ENCODE measurements at regions not wholly inside any gene's neighbourhood (a gene's known extent, or its start where the extent isn't known, plus 50 kb on each side); places are given as distances from the start of the nearest gene placed in this dataset.

DNA sequence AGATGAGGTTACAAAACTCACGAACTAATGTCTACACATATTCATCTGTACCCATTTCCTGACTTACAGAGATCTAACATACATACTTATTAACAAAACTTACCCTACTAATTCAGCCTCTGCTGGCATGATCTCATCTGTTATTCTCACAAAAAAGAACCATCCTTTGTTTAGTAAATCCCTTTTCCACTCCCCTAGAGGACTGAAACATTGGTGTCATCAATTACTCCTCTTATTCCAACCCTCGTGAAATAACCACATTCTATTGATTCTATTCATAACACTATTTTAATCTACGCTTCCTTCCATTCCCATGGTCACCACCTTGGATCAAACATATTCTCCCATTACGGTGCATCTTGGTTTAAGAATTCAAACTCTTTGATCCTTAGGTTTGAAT lies 505.9 kb downstream of the SI start:
- DNase-seq (ENCODE audit: low read depth), result no peak

DNA sequence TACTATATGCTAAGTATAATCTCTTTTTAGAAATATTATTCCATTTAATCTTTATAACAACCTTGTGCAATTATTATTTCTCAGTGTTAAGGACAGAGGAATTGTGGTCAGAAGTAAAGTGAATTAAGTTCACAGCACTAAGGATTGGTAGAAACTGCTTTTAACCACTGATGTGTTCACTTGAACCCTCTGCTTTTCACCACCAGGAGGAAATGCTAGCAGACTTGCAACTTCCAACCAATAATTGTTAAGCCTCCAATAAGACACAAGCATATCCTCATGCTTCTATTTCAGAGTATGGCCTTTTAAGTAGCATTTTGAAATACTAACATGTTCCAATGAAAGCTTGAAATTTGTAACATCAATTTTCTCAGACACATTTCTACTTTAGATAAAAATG lies 527.4 kb downstream of the SI start:
- no peak for DNase-seq (ENCODE audit: low read depth)

DNA sequence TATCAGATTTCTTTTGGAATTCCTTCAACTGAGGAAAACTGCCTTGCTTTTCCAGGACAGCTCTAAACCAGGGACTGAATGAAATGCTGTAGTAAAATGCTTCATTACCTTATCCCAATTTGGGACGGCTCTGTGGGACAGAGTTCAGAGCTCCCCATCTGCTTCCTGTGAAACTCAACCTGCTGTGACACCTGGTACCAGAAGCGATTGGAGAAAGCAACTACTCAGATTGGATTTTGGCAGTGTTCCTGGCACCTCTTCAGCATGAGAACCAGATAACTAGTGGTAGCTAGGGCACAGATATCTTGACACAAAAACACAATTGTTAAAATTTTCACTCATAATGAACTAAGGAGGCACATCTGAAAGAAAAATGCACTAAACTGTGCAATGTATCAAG lies 539.1 kb downstream of the SI start:
- no peak for DNase-seq (ENCODE audit: low read depth)

DNA sequence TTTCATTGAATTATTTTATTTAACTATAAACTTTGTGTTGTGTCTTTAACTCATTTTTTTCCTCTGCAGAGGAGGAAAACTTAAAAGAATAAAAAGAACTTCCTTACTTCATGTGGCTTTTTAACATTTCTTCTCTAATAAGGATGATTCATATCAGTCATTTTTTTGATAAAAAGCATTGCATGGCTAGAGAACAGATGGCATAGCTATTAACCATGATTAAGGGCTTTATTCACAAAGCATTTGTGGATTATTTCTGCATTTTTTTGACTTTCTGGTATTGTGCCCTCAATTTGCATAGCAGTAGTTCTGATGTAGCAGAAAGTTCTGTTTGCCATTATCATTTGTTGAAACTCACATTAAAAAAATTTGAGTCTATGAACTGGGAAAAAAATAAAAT lies 540.8 kb downstream of the SI start:
- no peak for DNase-seq (ENCODE audit: low read depth)

DNA sequence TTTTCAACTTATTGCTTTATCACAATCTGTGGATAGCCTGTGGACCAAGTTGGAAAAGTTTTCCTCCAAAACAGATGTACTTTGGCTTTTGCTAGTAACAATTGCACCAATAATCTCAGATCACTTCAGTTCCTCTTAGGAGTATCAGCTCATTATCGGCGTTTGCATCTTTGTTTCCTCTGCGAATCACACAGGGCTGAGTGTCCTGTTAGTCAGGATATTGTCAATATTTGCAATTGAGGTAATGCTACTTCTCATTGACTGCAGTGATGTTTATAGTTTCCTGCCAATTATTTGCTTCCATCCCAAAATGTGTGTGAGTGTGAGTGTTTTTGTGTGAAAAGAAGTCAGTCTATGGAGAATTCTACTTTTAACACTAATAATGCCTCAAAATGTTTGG lies 545.0 kb downstream of the SI start:
- no peak for DNase-seq (ENCODE audit: low read depth)

DNA sequence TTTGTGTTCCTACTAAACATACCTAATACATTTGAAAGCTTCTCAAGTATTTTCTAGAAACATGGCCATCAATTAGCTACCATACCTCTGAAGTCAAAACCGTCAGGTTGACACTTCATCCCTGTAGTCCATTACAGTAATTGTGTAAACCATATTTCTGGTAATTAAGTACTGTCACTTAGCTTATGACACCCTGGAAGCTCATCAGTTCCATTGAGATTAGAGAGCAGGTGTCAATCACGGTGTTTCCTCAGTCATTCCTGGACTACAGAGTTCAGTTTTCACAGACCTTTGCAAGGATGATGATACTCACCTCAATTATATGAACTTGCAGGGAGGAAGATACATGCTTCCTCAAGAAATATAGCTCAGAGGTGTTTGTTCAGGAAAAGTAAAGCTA lies 552.0 kb downstream of the SI start:
- DNase-seq (ENCODE audit: low read depth), result no peak

DNA sequence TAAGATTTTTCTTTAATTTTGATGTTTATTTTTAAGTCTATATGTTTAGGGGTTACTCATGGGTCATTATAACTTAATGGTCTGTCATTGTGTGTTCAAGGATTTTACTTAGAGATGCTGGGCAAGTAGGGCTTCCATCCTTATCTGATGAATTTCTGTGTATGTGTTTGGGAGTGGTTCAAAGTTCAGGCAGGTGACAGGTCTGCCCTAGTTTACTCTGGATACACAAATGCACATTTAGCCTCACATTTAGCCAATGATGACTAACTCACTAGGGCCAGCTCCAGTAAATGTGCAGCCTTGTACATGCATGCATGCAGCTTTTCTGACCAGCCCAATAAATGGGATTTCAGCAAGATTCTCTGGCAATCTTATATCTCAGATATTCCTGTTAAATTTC lies 554.1 kb downstream of the SI start:
- no peak for DNase-seq (ENCODE audit: low read depth)

DNA sequence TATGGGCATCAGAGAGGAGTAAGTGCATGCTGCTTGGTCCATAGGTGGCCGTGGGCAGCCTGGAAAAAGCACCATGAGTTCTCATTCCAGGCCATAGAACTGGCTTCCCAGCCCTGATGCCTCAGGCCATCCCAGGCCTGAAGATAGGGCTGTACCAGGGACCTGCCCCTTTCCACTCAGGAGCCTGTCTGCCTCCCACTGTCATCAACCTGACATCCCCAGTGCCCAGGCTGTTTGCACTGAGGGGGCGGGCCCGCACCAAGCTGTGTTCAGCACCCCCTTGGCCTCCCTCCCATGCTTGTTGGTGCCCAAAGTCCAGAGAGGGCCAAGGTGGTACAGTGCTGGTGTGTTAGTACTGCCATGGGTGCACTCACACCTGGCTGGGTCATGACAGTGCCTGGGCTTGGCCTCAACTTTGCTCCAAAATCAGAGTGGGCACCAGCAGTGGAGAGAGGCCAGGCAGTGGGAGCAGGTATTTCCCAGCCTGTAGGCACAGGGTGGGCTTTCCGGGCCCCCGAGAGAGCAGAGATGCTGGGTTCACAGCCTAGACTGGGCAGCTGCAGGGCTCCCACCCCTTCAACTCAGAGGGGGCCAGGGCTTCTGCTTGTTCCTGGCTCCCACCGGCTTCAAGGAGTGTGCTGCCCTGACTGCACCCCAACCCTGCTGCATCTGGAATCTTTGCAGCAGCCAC lies 556.1 kb downstream of the SI start:
- DNase-seq (ENCODE audit: low read depth), result no peak

DNA sequence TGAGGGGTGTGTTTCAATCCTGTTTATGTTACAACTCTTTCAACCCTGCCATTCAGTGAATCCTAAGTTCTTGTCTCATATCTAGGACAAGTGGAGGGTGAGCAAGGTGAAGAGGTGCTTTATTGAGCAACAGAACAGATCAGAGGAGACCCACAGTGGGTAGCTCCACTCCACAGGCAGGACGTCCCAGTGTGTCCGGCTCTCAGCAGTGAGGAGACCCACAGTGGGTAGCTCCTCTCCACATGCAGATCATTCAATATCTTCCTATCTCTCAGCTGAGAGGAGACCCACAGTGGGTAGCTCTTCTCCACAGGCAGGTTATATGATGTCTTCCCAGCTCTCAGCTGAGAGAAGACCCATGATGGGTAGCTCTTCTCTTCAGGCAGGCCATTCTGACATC lies 556.7 kb downstream of the SI start:
- DNase-seq (ENCODE audit: low read depth), result no peak

DNA sequence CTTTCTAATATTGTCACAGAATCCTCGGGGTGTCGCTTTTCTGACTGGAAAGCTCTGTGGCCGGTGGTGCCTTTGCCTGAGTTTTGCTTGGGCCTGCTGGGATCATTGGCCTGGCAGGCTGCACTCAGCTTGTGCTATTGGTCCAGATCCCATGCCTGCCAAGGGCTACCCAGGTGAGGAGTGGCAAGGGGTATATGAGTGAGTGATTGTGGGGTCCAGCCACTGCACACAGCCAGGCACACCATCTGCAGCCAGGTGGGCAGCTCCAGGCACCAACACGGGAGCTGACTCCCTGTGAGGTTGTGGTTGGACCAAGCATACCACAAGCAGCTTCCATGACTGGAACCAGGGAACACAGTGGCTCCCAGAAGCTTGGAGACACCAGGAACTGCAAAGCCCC lies 557.2 kb downstream of the SI start:
- DNase-seq (ENCODE audit: low read depth), result no peak

DNA sequence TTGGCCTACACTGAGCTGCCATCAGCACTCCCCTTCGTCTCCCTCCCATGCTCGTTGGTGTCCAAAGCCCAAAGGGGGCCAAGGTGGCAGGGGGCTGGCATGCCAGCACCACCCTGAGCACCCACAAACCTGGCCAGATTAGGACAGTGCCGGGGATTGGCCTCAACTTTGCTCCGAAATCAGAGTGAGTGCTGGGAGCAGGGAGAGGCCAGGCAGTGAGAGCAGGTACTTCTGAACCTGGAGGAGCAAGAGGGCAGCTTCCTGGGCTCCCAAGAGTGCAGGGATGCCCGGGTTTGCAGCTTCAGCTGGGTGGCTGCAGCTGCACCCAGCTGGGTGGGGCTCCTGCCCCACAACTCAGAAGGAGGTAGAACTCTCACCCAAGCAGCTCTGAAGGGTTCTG lies 563.0 kb downstream of the SI start:
- DNase-seq (ENCODE audit: low read depth), result no peak

DNA sequence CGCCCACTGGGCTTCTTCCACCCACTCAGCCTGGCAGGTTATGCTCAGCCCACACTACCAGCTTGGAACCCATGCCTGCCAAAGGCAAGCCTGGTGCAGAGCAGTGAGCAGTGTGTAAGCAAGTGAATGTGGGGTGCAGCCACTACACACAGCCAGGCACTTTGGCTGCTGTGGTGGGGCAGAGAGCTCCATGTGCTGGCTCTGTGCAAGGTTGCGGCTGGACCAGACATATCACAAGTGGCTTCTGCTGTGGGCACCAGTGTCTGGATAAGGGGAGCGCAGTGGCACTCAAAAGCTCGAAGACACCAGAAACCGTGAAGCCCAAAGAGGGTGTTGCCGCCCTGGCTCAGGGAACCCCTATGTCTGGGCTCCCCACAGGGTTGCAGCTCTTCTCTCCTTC lies 563.7 kb downstream of the SI start:
- no peak for DNase-seq (ENCODE audit: low read depth)

DNA sequence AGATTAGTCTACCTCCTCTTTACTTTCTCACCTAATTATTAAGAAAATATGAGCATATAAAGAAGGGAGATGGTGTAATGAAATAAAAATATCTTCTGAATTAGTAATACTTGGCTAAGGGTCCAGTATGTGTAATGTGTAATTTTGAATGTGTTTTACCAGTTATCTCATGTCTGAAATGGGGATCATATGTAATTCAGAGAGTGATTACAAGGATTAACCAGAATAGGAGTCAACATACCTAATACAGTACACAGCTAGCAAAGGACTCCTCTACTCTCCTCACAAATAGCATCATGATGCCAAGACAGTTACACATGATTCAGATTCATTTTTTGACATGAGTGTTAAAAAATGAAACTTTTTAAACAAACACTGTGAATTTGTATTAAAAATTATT lies 570.4 kb downstream of the SI start:
- no peak for DNase-seq (ENCODE audit: low read depth)

DNA sequence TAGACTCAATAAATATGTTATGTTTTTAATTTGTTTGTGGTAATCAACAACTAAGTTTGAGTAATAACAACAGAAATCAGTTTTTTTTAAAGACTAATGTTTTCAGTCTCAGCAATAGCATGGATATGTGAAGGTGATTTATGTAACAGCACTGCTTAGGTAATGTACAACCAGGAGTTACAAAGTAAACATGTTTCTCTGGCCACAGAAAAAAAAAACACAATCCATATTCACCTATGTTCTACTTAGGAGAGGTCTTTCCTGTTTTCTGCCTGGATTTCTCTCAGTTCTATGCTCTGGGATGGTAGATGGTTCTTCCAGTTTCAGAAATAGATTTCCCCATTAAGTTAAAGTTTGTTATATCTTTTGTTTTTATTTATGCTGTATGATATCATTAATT lies 579.4 kb downstream of the SI start:
- no peak for DNase-seq (ENCODE audit: low read depth)

DNA sequence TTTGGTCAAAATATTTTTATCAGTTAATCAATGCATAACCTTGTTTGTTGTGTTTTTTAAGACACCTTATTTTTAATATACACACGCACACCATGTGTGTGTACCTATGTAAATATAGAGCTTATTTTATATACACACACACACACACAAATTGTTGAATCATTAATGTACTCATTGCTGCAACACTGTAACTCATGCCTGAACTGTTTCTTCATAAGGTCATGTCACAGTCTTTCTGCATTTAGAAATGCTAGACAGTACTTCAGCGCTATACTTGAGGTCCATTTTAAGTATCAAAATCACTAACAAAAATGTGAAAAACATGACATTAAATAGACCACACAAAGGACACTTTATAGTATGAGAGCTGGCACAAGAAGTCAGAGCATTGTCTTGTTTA lies 589.4 kb downstream of the SI start:
- DNase-seq (ENCODE audit: low read depth), result no peak

DNA sequence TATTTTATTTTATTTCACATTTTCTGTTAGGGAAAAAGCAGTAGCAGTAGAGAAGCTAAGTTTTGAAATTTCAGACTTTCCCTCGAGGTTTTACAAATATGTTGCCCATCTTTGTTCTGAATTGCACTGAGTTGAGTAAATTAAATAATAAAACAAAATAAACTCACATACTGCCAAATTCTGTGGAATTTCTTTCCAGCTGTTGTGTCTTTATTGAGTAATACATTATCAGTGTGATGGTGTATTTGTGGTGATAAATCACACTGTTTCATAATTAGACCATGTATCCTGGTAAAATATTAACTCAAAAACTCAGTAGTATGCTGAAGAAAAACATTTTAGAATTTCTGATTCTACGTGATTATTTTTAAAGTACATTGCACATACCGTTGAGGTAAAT lies 592.1 kb downstream of the SI start:
- no peak for DNase-seq (ENCODE audit: low read depth)

DNA sequence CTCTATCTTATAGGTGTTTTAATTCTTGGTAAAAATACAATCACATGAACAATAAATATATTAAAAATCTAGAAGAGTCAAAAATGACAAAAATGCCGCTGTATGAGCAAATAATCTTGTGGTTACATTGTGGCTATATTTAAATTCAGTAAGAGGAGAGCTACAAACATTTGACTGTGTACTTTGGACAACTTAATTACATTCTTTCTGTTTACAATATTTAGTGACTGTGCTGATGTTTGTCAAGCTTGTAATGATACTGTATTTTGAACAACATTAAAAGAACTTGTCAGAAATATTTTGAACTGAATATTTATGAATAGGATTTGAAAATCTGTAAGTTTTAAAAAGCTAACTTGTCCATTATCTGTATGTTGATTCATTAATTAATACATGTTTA lies 598.3 kb downstream of the SI start:
- DNase-seq (ENCODE audit: low read depth), result no peak

DNA sequence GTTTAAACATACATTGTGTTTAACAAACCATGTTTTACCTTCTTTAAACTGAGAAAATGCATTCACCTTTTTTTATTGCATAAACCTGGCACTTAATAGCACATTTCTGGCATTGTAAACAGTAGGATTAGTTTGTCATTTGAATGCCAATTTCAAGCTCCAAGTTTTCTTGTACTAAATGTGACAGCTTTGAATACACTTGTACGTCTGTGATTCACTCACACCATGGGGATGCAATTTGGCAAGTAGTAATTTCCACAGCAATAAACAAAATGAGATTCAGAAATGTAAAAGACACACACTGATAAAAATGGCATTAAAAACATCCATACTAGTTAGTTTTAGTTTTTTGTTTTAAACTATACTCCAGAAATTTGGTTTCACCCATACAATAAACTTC lies 598.9 kb downstream of the SI start:
- DNase-seq (ENCODE audit: low read depth), result no peak

DNA sequence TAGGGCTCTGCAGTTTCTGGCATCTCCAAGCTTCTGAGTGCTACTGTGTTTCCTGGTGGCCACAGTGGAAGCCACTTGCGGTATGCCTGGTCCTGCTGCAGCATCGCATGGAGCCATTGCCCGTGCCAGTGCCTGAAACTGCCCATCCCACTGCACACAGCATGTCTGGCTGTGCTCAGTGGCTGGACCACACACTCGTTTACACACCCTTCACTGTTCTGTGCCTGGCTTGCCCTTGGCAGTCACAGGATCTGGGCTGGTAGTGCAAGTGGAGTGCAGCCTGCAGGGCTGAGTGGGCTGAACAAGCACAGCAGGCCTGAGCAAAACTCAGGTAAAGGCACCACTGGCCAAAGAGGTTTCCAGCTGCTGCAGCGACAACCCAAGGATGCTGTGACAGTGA lies 600.0 kb downstream of the SI start:
- no peak for DNase-seq (ENCODE audit: low read depth)

DNA sequence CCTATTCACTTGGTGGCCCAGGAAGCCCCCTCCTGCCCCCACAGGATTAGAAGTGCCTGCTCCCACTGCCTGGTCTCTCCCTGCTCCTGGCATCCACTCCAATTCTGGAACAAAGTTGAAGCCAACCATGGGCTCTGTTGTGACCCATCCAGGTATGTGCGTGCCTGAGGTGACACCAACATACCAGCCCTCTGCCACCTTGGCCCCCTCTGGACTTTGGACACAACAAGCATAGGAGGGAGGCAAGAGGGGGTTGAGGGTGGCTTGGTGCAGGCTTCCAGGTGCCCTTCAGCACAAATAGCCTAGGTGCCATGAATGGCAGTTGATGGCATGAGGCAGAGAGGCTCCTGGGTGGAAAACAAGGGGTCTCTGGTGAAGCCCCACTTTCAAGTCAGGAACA lies 600.9 kb downstream of the SI start:
- DNase-seq (ENCODE audit: low read depth), result no peak

DNA sequence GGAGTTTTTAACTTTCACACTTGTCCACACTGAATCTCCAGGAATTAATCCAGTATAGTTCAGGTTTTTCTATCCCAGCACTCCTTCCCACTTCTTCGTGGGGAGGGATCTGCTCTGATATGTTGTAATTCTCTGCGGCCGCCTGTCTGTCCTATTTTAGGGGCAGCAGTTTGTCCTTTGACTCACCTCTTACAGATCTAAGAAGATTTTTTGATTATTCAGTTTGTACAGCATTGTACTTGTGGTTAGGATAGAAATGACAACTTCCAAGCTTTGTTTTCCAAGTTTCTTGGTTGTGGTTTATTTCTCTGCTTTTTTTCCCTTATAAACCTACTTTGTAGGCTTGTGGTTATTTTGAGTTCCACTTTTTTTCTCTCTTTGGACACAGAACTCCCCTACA lies 601.7 kb downstream of the SI start:
- no peak for DNase-seq (ENCODE audit: low read depth)

DNA sequence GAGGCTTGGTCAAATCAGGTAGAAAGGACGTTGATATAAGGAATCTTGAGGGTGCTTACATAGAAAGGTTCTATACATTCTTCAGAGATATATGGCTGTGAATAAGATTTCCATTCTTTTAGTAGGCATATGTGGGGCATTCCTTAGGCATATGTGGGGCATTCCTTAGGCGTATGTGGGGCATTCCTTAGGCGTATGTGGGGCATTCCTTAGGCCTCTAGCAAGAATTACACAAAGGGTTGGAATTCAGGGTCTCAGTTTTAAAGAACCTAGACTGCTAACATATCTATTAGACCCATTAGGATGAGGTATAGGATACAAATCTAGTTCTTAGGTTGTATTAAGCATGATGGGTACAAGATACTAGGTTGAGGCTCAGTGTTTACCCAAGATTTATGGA lies 607.8 kb downstream of the SI start:
- DNase-seq (ENCODE audit: low read depth), result no peak

DNA sequence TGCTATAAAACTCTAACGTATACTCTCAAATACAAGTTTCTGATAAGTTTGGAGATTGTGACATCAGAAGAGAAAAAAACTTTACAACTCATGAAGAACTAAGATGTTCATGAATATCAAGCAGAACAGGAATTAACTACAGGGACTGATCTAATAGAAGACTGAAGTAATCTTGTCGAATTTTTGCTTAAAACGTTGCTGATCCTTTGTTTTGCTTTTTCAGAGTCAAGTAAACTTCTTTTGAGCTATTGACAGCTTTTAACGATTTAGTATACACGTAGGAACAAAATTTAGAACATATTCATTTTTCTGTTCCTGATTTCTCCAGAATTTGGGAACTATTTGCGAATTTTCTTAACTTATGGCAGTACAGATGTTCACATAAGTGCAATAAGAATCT lies 610.2 kb downstream of the SI start:
- DNase-seq (ENCODE audit: low read depth), result no peak

DNA sequence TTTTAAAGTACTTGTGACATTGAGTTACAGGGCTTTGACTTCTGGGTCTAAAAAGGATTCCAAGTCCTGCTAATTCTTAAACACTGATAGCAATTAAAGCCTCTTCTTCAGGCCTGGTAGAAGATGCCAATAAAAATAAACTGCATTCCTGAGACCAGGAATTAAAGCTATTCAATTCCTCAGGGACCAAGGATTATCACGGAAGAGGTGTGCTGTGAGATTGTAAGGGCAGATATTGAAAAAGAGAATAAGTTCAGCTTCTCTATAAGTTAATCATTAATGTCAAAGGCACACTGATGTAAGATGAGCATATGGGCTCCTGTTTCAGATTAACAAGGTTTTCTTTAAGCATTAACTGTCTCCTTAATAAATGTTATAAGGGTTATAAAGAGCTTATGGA lies 611.3 kb downstream of the SI start:
- DNase-seq (ENCODE audit: low read depth), result no peak

DNA sequence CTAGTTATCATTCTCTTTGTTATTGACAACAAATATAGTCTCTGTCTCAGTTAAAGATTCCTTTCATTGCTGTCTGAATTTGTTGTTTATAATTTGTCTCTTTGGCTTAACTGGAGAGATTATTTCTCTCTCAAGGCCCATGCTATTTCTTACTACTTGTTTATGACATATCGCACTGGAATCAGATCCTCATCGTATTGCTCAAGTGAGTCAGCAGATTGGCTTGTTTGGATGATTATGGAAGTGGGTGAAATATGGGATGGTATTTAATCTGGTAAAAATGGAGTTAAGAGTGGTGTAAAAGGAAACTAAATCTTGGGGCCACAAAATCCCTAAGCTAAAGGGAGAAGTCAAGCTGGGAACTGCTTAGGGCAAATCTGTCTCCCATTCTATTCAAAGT lies 613.1 kb downstream of the SI start:
- DNase-seq (ENCODE audit: low read depth), result no peak

Measured in Daoy (cell line).